ENCODE measurements at regions not wholly inside any gene's neighbourhood (a gene's known extent, or its start where the extent isn't known, plus 50 kb on each side); places are given as distances from the start of the nearest gene placed in this dataset.

DNA sequence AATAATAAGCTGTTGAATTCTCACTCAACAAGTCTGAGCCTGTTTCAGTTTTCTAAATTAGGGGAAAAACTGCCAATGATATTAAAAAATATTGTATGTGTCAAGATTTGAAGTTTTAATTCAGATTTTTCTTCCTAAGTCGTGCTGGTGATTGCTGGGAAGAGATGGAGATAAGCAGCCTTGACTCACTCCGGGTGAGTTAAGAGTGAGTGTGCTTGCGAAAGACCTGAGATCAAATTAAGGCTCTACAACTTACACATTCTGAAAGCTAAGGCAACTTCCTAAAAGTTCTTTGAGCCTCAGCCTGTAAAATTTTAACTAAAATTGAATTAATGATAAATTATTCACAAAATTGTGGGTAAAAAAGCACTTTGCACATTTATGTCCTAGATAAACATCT lies 1441.2 kb downstream of the PCDH7 start:
- Histone ChIP-seq H4K20me1 (ENCODE audit: insufficient read depth) (no peaks in the 10 kb centered on the region), H3K9ac (ENCODE audit: low read length) (no peak overlapping the region), H3K4me3 (replicated peaks in 1 of 2; ENCODE audit: low read depth in 1 of 2, low read length in 2 of 2) (no peak overlapping the region), H3K4me2 (ENCODE audit: low read length) (no peak overlapping the region), H2AFZ (ENCODE audit: low read depth, low read length, poor library complexity, severe bottlenecking) (no peak overlapping the region), H3K9me3 (ENCODE audit: control insufficient read depth in 1 of 2, insufficient read depth in 1 of 2, low read depth in 1 of 2, low read length in 2 of 2) (no peaks in the 10 kb centered on the region), H3K36me3 (ENCODE audit: control insufficient read depth in 1 of 2, insufficient read depth in 2 of 2, low read length in 2 of 2) (no peaks in the 10 kb centered on the region), H3K27ac (ENCODE audit: low read depth, low read length) (no peak overlapping the region), H3K27me3 (ENCODE audit: insufficient read depth, low read length) (no peaks in the 10 kb centered on the region), H3K79me2 (ENCODE audit: insufficient read depth, low read length) (no peaks in the 10 kb centered on the region), H3K4me1 (ENCODE audit: control insufficient read depth in 1 of 2, insufficient read depth in 2 of 2, low read length in 2 of 2) (no peaks in the 10 kb centered on the region), H3K9me2 (ENCODE audit: insufficient read depth) (no peaks in the 10 kb centered on the region)
- TF ChIP-seq EZH2 (IDR thresholded peaks at IDR 0.05) = no peak
- TF ChIP-seq SP1 (IDR thresholded peaks at IDR 0.05; ENCODE audit: low read depth) = no peak
- TF ChIP-seq, protein P1, sequence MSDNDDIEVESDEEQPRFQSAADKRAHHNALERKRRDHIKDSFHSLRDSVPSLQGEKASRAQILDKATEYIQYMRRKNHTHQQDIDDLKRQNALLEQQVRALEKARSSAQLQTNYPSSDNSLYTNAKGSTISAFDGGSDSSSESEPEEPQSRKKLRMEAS (IDR thresholded peaks at IDR 0.05) = no peak
- TF ChIP-seq JUND (IDR thresholded peaks at IDR 0.05) = no peak
- no peak for TF ChIP-seq SRF (IDR thresholded peaks at IDR 0.05; ENCODE audit: low read depth)
- TF ChIP-seq YY1 (IDR thresholded peaks at IDR 0.05; ENCODE audit: extremely low read depth, insufficient replicate concordance, low read depth, low read length) = no peak
- TF ChIP-seq, protein P2, sequence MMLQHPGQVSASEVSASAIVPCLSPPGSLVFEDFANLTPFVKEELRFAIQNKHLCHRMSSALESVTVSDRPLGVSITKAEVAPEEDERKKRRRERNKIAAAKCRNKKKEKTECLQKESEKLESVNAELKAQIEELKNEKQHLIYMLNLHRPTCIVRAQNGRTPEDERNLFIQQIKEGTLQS (IDR thresholded peaks at IDR 0.05) = no peak
- no peak for TF ChIP-seq RAD21 (IDR thresholded peaks at IDR 0.05; ENCODE audit: low read depth)
- TF ChIP-seq EGR1 (IDR thresholded peaks at IDR 0.05; ENCODE audit: low read depth) = no peak
- TF ChIP-seq, protein P3, sequence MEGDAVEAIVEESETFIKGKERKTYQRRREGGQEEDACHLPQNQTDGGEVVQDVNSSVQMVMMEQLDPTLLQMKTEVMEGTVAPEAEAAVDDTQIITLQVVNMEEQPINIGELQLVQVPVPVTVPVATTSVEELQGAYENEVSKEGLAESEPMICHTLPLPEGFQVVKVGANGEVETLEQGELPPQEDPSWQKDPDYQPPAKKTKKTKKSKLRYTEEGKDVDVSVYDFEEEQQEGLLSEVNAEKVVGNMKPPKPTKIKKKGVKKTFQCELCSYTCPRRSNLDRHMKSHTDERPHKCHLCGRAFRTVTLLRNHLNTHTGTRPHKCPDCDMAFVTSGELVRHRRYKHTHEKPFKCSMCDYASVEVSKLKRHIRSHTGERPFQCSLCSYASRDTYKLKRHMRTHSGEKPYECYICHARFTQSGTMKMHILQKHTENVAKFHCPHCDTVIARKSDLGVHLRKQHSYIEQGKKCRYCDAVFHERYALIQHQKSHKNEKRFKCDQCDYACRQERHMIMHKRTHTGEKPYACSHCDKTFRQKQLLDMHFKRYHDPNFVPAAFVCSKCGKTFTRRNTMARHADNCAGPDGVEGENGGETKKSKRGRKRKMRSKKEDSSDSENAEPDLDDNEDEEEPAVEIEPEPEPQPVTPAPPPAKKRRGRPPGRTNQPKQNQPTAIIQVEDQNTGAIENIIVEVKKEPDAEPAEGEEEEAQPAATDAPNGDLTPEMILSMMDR (IDR thresholded peaks at IDR 0.05 in 2 of 3, conservative IDR thresholded peaks at IDR 0.05 in 1 of 3; ENCODE audit: borderline replicate concordance in 1 of 3, insufficient read depth in 1 of 3, low read depth in 2 of 3, low read length in 2 of 3) = no peak
- no peak for TF ChIP-seq ZFX (IDR thresholded peaks at IDR 0.05)
- TF ChIP-seq ZNF274 (IDR thresholded peaks at IDR 0.05; ENCODE audit: low read depth, low read length) = no peak
- no peak for TF ChIP-seq POLR2A (IDR thresholded peaks at IDR 0.05; ENCODE audit: borderline replicate concordance, extremely low read depth, insufficient read depth, insufficient read length)
- TF ChIP-seq FOSL1 (IDR thresholded peaks at IDR 0.05; ENCODE audit: low read depth) = no peak
- no peak for TF ChIP-seq CEBPB (IDR thresholded peaks at IDR 0.05; ENCODE audit: low read depth)
- TF ChIP-seq, protein P4, sequence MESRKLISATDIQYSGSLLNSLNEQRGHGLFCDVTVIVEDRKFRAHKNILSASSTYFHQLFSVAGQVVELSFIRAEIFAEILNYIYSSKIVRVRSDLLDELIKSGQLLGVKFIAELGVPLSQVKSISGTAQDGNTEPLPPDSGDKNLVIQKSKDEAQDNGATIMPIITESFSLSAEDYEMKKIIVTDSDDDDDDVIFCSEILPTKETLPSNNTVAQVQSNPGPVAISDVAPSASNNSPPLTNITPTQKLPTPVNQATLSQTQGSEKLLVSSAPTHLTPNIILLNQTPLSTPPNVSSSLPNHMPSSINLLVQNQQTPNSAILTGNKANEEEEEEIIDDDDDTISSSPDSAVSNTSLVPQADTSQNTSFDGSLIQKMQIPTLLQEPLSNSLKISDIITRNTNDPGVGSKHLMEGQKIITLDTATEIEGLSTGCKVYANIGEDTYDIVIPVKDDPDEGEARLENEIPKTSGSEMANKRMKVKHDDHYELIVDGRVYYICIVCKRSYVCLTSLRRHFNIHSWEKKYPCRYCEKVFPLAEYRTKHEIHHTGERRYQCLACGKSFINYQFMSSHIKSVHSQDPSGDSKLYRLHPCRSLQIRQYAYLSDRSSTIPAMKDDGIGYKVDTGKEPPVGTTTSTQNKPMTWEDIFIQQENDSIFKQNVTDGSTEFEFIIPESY (IDR thresholded peaks at IDR 0.05; ENCODE audit: extremely low read depth, insufficient replicate concordance, low read length) = no peak
- no peak for TF ChIP-seq CBX3 (IDR thresholded peaks at IDR 0.05; ENCODE audit: low read depth)
- ChIA-PET CTCF (no interaction called here), POLR2A (no interaction called here), RAD21 (ENCODE audit: low non-redundant PET in 1 of 2, low total read pairs in 2 of 2, uncharacterized antibody in 2 of 2, unreplicated experiment in 2 of 2) (no interaction called here)
- DNase-seq (ENCODE audit: low read depth, low spot score) = no peak
- intact Hi-C loops (cut with micrococcal nuclease) = no loop called here
- BruUV-seq (replicated peaks) = no TSS peak
- no peak for ATAC-seq

Measured in HCT116 (cell line).